ENCODE measurements at regions not wholly inside any gene's neighbourhood (a gene's known extent, or its start where the extent isn't known, plus 50 kb on each side); places are given as distances from the start of the nearest gene placed in this dataset.

DNA sequence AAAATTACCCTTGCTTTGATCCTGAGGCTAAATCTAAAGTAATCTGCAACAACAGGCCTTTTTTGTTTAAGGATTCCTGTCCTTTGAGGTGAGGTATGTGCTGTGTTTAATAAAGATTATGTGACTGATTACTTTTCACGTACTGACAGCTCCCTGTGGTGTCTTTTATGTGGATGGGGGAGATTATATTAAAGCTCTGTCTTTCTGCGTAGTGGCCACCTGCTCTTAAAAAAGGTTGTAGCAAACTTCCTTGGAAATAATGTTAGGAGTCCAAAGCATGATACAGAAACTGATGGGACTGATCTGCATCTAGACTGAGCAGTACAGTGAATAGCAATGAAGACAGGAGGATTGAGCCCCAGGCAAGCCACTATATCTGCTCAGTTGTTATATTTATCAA is 453.0 kb upstream of the GOLIM4 start:
- DNase-seq (ENCODE audit: low read depth, low spot score) = no peak
- no peak overlapping the region for H3K4me3 ChIP-seq (ENCODE audit: low read depth, low read length)
- TF ChIP-seq, protein P1, sequence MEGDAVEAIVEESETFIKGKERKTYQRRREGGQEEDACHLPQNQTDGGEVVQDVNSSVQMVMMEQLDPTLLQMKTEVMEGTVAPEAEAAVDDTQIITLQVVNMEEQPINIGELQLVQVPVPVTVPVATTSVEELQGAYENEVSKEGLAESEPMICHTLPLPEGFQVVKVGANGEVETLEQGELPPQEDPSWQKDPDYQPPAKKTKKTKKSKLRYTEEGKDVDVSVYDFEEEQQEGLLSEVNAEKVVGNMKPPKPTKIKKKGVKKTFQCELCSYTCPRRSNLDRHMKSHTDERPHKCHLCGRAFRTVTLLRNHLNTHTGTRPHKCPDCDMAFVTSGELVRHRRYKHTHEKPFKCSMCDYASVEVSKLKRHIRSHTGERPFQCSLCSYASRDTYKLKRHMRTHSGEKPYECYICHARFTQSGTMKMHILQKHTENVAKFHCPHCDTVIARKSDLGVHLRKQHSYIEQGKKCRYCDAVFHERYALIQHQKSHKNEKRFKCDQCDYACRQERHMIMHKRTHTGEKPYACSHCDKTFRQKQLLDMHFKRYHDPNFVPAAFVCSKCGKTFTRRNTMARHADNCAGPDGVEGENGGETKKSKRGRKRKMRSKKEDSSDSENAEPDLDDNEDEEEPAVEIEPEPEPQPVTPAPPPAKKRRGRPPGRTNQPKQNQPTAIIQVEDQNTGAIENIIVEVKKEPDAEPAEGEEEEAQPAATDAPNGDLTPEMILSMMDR (IDR thresholded peaks at IDR 0.05; ENCODE audit: insufficient read depth, low read length, missing control alignments) = no peak
- ChIA-PET CTCF (no interaction called here), POLR2A (no interaction called here)

DNA sequence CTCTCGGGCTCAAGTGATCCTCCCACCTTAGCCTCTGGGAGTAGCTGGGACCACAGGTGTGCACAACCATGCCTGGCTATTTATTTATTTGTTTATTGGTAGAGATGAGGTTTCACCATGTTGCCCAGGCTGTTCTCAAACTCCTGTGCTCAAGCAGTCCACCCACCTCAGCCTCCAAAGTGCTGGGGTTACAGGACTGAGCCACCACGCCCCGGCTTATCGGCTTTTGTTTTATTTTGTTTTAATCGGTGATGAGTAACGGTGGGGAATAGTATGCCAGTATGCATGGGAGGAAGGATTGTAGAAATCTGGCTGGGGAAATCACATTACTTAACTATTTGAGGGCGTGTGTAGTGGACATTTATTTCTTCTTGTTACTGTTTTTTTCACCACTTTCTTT is 451.0 kb upstream of the GOLIM4 start:
- ChIA-PET CTCF (no interaction called here), POLR2A (no interaction called here)
- no peak for DNase-seq (ENCODE audit: low read depth, low spot score)
- H3K4me3 ChIP-seq (ENCODE audit: low read depth, low read length) = no peak overlapping the region
- TF ChIP-seq, protein P1 (IDR thresholded peaks at IDR 0.05; ENCODE audit: insufficient read depth, low read length, missing control alignments) = no peak

DNA sequence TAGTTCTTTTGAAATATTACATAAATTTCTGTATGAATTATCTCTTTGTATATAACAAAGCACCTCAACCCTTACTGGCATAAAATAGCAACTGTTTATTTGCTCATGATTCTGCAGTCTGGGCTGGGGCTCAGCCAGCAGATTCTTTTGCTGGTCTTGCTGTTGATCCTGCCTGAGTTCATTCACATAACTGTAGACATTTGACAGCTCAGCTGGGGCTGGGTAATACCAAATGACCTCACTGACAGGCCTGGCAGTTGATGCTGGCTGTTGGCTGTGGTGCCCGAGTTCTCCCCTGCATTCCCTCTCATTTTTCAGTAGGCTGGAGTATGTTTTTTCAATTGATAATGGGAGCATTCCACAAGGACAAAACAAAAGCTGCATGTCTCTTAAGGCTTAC is 449.9 kb upstream of the GOLIM4 start:
- no peak overlapping the region for H3K4me3 ChIP-seq (ENCODE audit: low read depth, low read length)
- ChIA-PET POLR2A (no interaction called here), CTCF (no interaction called here)
- TF ChIP-seq, protein P1 (IDR thresholded peaks at IDR 0.05; ENCODE audit: insufficient read depth, low read length, missing control alignments) = no peak
- no peak for DNase-seq (ENCODE audit: low read depth, low spot score)

DNA sequence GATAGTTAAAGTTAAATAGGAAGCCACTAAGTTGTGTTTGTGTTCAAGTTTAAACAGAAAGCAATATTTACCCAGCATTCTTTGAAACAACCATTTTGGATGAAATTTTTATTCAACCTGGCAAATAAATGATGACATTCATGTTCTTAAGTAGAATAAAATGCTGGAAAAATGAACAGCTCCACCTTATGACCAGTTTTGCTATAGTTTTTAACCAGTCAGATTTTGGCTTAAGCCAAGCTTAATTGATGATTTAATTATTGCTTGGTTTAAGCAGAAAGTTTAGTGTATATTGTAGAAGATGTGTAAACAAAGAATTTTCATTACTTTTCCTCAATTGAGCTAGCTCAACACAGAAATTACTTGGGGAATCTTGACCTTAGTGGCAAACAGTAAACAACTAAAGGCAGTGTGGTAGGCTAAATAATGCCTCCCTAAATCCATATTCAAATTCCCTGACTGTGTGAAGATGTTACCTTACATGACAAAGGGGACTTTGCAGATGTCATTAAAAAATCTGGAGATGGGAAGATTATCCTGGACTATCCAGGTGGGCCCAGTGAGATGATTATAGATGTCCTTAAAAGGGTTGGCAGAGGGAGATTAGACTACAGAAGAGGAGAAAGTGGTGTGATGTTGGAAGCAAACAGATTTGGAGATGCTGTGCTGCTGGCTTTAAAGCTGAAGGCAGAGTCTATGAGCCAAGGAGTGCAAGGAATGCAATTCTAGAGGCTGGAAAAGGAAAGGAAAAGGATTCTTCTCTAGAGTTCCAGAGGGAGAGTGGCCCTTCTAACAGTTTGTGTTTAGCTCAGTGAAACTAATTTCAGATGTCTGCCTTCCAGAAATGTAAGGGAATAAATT is 448.6 kb upstream of the GOLIM4 start:
- no peak for DNase-seq (ENCODE audit: low read depth, low spot score)
- ChIA-PET CTCF (interaction anchor here (1.3 to 1.5 kb wide), 2 partner anchors 33 to 303 kb away, joined by 3 to 5 read pairs; no protein-coding TSS in a partner anchor), POLR2A (no interaction called here)
- no peak overlapping the region for H3K4me3 ChIP-seq (ENCODE audit: low read depth, low read length)
- TF ChIP-seq, protein P1 (IDR thresholded peaks at IDR 0.05; ENCODE audit: insufficient read depth, low read length, missing control alignments) = no peak

DNA sequence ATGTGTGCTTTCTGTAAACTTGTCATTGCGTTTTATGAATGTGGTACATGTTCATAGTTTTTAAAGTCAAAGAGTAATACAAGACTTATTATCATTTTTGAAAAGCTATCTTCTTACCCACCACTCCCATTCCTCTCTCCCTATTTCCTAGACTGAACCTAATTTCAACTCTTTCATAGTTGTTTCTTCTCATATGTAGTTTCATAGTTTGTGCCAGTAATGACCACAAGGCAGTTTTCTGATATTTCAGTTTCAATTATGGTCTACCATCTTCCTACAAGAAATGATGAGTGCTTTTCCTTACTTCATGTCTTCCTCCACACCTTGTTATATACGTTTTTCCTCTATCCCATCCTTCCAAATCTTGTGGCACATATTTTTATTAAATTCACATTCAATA is 445.0 kb upstream of the GOLIM4 start:
- H3K4me3 ChIP-seq (ENCODE audit: low read depth, low read length) = no peak overlapping the region
- POLR2A ChIA-PET = no interaction called here
- CTCF ChIA-PET = no interaction called here
- DNase-seq (ENCODE audit: low read depth, low spot score) = no peak
- TF ChIP-seq, protein P1 (IDR thresholded peaks at IDR 0.05; ENCODE audit: insufficient read depth, low read length, missing control alignments) = no peak

DNA sequence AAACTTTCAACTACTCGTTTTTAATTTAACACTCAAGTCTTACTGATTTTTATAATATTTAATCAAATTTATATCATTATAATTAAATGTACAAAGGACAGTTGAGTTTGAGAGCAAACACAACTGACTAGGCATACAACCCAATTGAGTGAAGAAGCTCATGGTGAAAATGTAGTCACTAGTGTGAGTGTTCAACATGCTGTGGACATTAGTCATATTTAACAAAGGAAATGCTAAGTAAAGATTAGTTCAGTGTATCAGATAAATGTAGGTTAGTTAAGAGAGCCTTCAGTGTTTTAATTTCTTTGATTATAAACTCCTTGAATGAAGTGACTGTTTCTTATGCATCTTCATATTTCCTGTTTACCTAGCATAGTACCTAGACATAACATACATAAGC is 444.2 kb upstream of the GOLIM4 start:
- ChIA-PET POLR2A (no interaction called here), CTCF (no interaction called here)

More for the DNA sequence above, 444.2 kb upstream of the GOLIM4 start:
- H3K4me3 ChIP-seq (ENCODE audit: low read depth, low read length) = no peak overlapping the region
- TF ChIP-seq, protein P1 (IDR thresholded peaks at IDR 0.05; ENCODE audit: insufficient read depth, low read length, missing control alignments) = no peak
- no peak for DNase-seq (ENCODE audit: low read depth, low spot score)

Data from AG04449 (cell line).